ENCODE measurements at regions not wholly inside any gene's neighbourhood (a gene's known extent, or its start where the extent isn't known, plus 50 kb on each side); places are given as distances from the start of the nearest gene placed in this dataset.

GRCh38 chr5:117100176-117100575, 525.6 kb upstream of the SEMA6A start:
- H3K79me1 ChIP-seq (ENCODE audit: low read length), result no peaks in the 10 kb centered on the region
- no peak overlapping the region for H3K4me3 ChIP-seq (ENCODE audit: low read length)
- H2BK5ac ChIP-seq (ENCODE audit: low read length), result no peak overlapping the region
- no peak overlapping the region for H4K8ac ChIP-seq (ENCODE audit: low read depth, low read length)
- H3K4ac ChIP-seq (ENCODE audit: low read depth, low read length), result no peak overlapping the region
- H2AK5ac ChIP-seq (ENCODE audit: low read length), result no peak overlapping the region
- H2BK15ac ChIP-seq (replicated peaks; ENCODE audit: low read depth), result no peak overlapping the region
- peaks cover 3% of the 10 kb centered on the region for H3K4me1 ChIP-seq (ENCODE audit: control insufficient read depth, low read depth, low read length)
- H3K9ac ChIP-seq (ENCODE audit: low read length), result no peak overlapping the region
- no peak overlapping the region for H2BK120ac ChIP-seq (ENCODE audit: low read depth, low read length)
- WGBS (ENCODE audit: extremely low coverage, insufficient coverage, low lambda C conversion rate), result no CpG with 5 or more reads among the region's 1 CpG
- H3K56ac ChIP-seq (ENCODE audit: low read length), result no peak overlapping the region
- no peaks in the 10 kb centered on the region for H3K36me3 ChIP-seq (ENCODE audit: control insufficient read depth, insufficient read depth, low read length)
- no peak for DNase-seq
- no peak overlapping the region for H4K5ac ChIP-seq (ENCODE audit: low read length)
- no peaks in the 10 kb centered on the region for H3K27me3 ChIP-seq (ENCODE audit: insufficient read depth, low read length, poor library complexity)
- H3K18ac ChIP-seq (ENCODE audit: low read length), result no peak overlapping the region
- no peaks in the 10 kb centered on the region for H3K79me2 ChIP-seq (ENCODE audit: control insufficient read depth, insufficient read depth, low read length)
- H3K27ac ChIP-seq (ENCODE audit: low read depth, low read length), result no peak overlapping the region
- H3K4me2 ChIP-seq (ENCODE audit: low read length), result no peak overlapping the region
- no peak overlapping the region for H3K23ac ChIP-seq (ENCODE audit: low read length)

GRCh38 chr5:117098094-117098493, 523.5 kb upstream of the SEMA6A start:
- Histone ChIP-seq H3K9ac (ENCODE audit: low read length) (no peak overlapping the region), H3K18ac (ENCODE audit: low read length) (no peak overlapping the region), H3K4me3 (ENCODE audit: low read length) (no peak overlapping the region), H3K36me3 (ENCODE audit: control insufficient read depth, insufficient read depth, low read length) (no peaks in the 10 kb centered on the region), H3K56ac (ENCODE audit: low read length) (no peak overlapping the region), H3K27me3 (ENCODE audit: insufficient read depth, low read length, poor library complexity) (no peaks in the 10 kb centered on the region), H3K23ac (ENCODE audit: low read length) (no peak overlapping the region), H2AK5ac (ENCODE audit: low read length) (no peak overlapping the region), H3K79me1 (ENCODE audit: low read length) (no peaks in the 10 kb centered on the region), H4K8ac (ENCODE audit: low read depth, low read length) (no peak overlapping the region), H3K4me1 (ENCODE audit: control insufficient read depth, low read depth, low read length) (peaks cover 5% of the 10 kb centered on the region), H2BK15ac (replicated peaks; ENCODE audit: low read depth) (no peak overlapping the region), H3K79me2 (ENCODE audit: control insufficient read depth, insufficient read depth, low read length) (no peaks in the 10 kb centered on the region), H2BK120ac (ENCODE audit: low read depth, low read length) (no peak overlapping the region), H2BK5ac (ENCODE audit: low read length) (no peak overlapping the region), H3K27ac (ENCODE audit: low read depth, low read length) (no peak overlapping the region), H3K4me2 (ENCODE audit: low read length) (no peak overlapping the region), H4K5ac (ENCODE audit: low read length) (no peak overlapping the region), H3K4ac (ENCODE audit: low read depth, low read length) (no peak overlapping the region)
- no CpG with 5 or more reads among the region's 3 CpGs for WGBS (ENCODE audit: extremely low coverage, insufficient coverage, low lambda C conversion rate)
- no peak for DNase-seq

- Histone ChIP-seq H2AK5ac (ENCODE audit: low read length) (no peak overlapping the region), H3K4me2 (ENCODE audit: low read length) (no peak overlapping the region), H2BK5ac (ENCODE audit: low read length) (peak overlapping the region; percentile 14), H3K4me3 (ENCODE audit: low read length) (no peak overlapping the region), H3K4ac (ENCODE audit: low read depth, low read length) (peak overlapping the region; percentile 55), H3K36me3 (ENCODE audit: control insufficient read depth, insufficient read depth, low read length) (no peaks in the 10 kb centered on the region), H3K27ac (ENCODE audit: low read depth, low read length) (peak overlapping the region; percentile 51), H3K56ac (ENCODE audit: low read length) (peak overlapping the region; percentile 37), H3K23ac (ENCODE audit: low read length) (no peak overlapping the region), H2BK120ac (ENCODE audit: low read depth, low read length) (no peak overlapping the region), H3K18ac (ENCODE audit: low read length) (peak overlapping the region; percentile 84), H2BK15ac (replicated peaks; ENCODE audit: low read depth) (no peak overlapping the region), H3K79me2 (ENCODE audit: control insufficient read depth, insufficient read depth, low read length) (no peaks in the 10 kb centered on the region), H3K4me1 (ENCODE audit: control insufficient read depth, low read depth, low read length) (peaks cover 5% of the 10 kb centered on the region), H3K27me3 (ENCODE audit: insufficient read depth, low read length, poor library complexity) (no peaks in the 10 kb centered on the region), H4K5ac (ENCODE audit: low read length) (no peak overlapping the region), H3K79me1 (ENCODE audit: low read length) (no peaks in the 10 kb centered on the region), H3K9ac (ENCODE audit: low read length) (peak overlapping the region; percentile 13), H4K8ac (ENCODE audit: low read depth, low read length) (no peak overlapping the region)
- WGBS (ENCODE audit: extremely low coverage, insufficient coverage, low lambda C conversion rate), result no CpG with 5 or more reads among the region's 10 CpGs
- DNase-seq, result peak; percentile 92
These were observed 521.0 kb upstream of the SEMA6A start for GRCh38 chr5:117095346-117096332.

GRCh38 chr5:117094114-117094815, 519.6 kb upstream of the SEMA6A start:
- no peak overlapping the region for H4K8ac ChIP-seq (ENCODE audit: low read depth, low read length)
- H3K56ac ChIP-seq (ENCODE audit: low read length), result peak overlapping the region; percentile 44
- H4K5ac ChIP-seq (ENCODE audit: low read length), result no peak overlapping the region
- H3K36me3 ChIP-seq (ENCODE audit: control insufficient read depth, insufficient read depth, low read length), result no peaks in the 10 kb centered on the region
- H3K4me3 ChIP-seq (ENCODE audit: low read length), result no peak overlapping the region
- no peaks in the 10 kb centered on the region for H3K79me2 ChIP-seq (ENCODE audit: control insufficient read depth, insufficient read depth, low read length)
- H2BK120ac ChIP-seq (ENCODE audit: low read depth, low read length), result no peak overlapping the region
- peak overlapping the region; percentile 63 for H3K18ac ChIP-seq (ENCODE audit: low read length)
- H3K4ac ChIP-seq (ENCODE audit: low read depth, low read length), result peak overlapping the region; percentile 58
- no peaks in the 10 kb centered on the region for H3K27me3 ChIP-seq (ENCODE audit: insufficient read depth, low read length, poor library complexity)
- H3K79me1 ChIP-seq (ENCODE audit: low read length), result no peaks in the 10 kb centered on the region
- peaks cover 5% of the 10 kb centered on the region for H3K4me1 ChIP-seq (ENCODE audit: control insufficient read depth, low read depth, low read length)
- H3K9ac ChIP-seq (ENCODE audit: low read length), result no peak overlapping the region
- H3K4me2 ChIP-seq (ENCODE audit: low read length), result no peak overlapping the region
- H3K23ac ChIP-seq (ENCODE audit: low read length), result no peak overlapping the region
- WGBS (ENCODE audit: extremely low coverage, insufficient coverage, low lambda C conversion rate), result no CpG with 5 or more reads among the region's 17 CpGs
- H2AK5ac ChIP-seq (ENCODE audit: low read length), result peak overlapping the region; percentile 15
- DNase-seq, result no peak
- no peak overlapping the region for H2BK15ac ChIP-seq (replicated peaks; ENCODE audit: low read depth)
- peak overlapping the region; percentile 83 for H2BK5ac ChIP-seq (ENCODE audit: low read length)
- H3K27ac ChIP-seq (ENCODE audit: low read depth, low read length), result no peak overlapping the region

GRCh38 chr5:117093653-117094052, 519.0 kb upstream of the SEMA6A start:
- H3K27me3 ChIP-seq (ENCODE audit: insufficient read depth, low read length, poor library complexity), result no peaks in the 10 kb centered on the region
- H3K4ac ChIP-seq (ENCODE audit: low read depth, low read length), result peak overlapping the region; percentile 58
- H3K79me1 ChIP-seq (ENCODE audit: low read length), result no peaks in the 10 kb centered on the region
- no CpG with 5 or more reads among the region's 12 CpGs for WGBS (ENCODE audit: extremely low coverage, insufficient coverage, low lambda C conversion rate)
- no peak overlapping the region for H2BK15ac ChIP-seq (replicated peaks; ENCODE audit: low read depth)
- no peak overlapping the region for H3K4me2 ChIP-seq (ENCODE audit: low read length)
- H3K4me3 ChIP-seq (ENCODE audit: low read length), result no peak overlapping the region
- H4K5ac ChIP-seq (ENCODE audit: low read length), result no peak overlapping the region
- H3K18ac ChIP-seq (ENCODE audit: low read length), result peak overlapping the region; percentile 18
- no peak for DNase-seq
- no peak overlapping the region for H2BK120ac ChIP-seq (ENCODE audit: low read depth, low read length)
- H3K36me3 ChIP-seq (ENCODE audit: control insufficient read depth, insufficient read depth, low read length), result no peaks in the 10 kb centered on the region
- no peak overlapping the region for H3K23ac ChIP-seq (ENCODE audit: low read length)
- H2AK5ac ChIP-seq (ENCODE audit: low read length), result peak overlapping the region; percentile 15
- H4K8ac ChIP-seq (ENCODE audit: low read depth, low read length), result no peak overlapping the region
- H3K4me1 ChIP-seq (ENCODE audit: control insufficient read depth, low read depth, low read length), result peaks cover 5% of the 10 kb centered on the region
- H3K79me2 ChIP-seq (ENCODE audit: control insufficient read depth, insufficient read depth, low read length), result no peaks in the 10 kb centered on the region
- no peak overlapping the region for H3K9ac ChIP-seq (ENCODE audit: low read length)
- H2BK5ac ChIP-seq (ENCODE audit: low read length), result no peak overlapping the region
- H3K27ac ChIP-seq (ENCODE audit: low read depth, low read length), result no peak overlapping the region
- no peak overlapping the region for H3K56ac ChIP-seq (ENCODE audit: low read length)
